ENCODE measurements at regions not wholly inside any gene's neighbourhood (a gene's known extent, or its start where the extent isn't known, plus 50 kb on each side); places are given as distances from the start of the nearest gene placed in this dataset.

GRCh38 chr1:22231068-22231593 is 88.2 kb upstream of the WNT4 start:
- peaks cover 3% of the 10 kb centered on the region; the same call in 1 of the 2 replicates for H3K27me3 ChIP-seq (ENCODE audit: control insufficient read depth, insufficient read depth, low read length)
- no peak for DNase-seq (ENCODE audit: low read depth)
- CTCF ChIA-PET = no interaction called here
- no peaks in the 10 kb centered on the region for H3K36me3 ChIP-seq (ENCODE audit: control insufficient read depth, insufficient read depth, low read length)
- POLR2A ChIA-PET = no interaction called here
- H3K4me3 ChIP-seq (ENCODE audit: low read depth, low read length) = no peak overlapping the region
- TF ChIP-seq CTCF (IDR thresholded peaks at IDR 0.05; ENCODE audit: insufficient read depth, low read depth, low read length) = no peak

GRCh38 chr1:22231995-22232690 is 89.2 kb upstream of the WNT4 start:
- ChIA-PET POLR2A (no interaction called here), CTCF (no interaction called here)
- Histone ChIP-seq H3K36me3 (ENCODE audit: control insufficient read depth, insufficient read depth, low read length) (no peaks in the 10 kb centered on the region), H3K4me3 (ENCODE audit: low read depth, low read length) (no peak overlapping the region), H3K27me3 (ENCODE audit: control insufficient read depth, insufficient read depth, low read length) (peaks cover 3% of the 10 kb centered on the region; the same call in 1 of the 2 replicates)
- DNase-seq (ENCODE audit: low read depth) = no peak
- no peak for TF ChIP-seq CTCF (IDR thresholded peaks at IDR 0.05; ENCODE audit: insufficient read depth, low read depth, low read length)

GRCh38 chr1:22233222-22233621 is 90.3 kb upstream of the WNT4 start:
- H3K4me3 ChIP-seq (ENCODE audit: low read depth, low read length) = no peak overlapping the region
- H3K27me3 ChIP-seq (ENCODE audit: control insufficient read depth, insufficient read depth, low read length) = peaks cover 3% of the 10 kb centered on the region; the same call in 1 of the 2 replicates
- POLR2A ChIA-PET = no interaction called here
- no peak for TF ChIP-seq CTCF (IDR thresholded peaks at IDR 0.05; ENCODE audit: insufficient read depth, low read depth, low read length)
- no peak for DNase-seq (ENCODE audit: low read depth)
- no peaks in the 10 kb centered on the region for H3K36me3 ChIP-seq (ENCODE audit: control insufficient read depth, insufficient read depth, low read length)
- CTCF ChIA-PET = interaction anchor here (1.1 to 2.0 kb wide), 2 partner anchors 24 to 42 kb away, joined by 3 to 4 read pairs; no protein-coding TSS in a partner anchor

- DNase-seq (ENCODE audit: low read depth) = no peak
- CTCF ChIA-PET = interaction anchor here (2.0 kb wide), 1 partner anchor 41 kb away, joined by 4 read pairs; no protein-coding TSS in a partner anchor
- Histone ChIP-seq H3K36me3 (ENCODE audit: control insufficient read depth, insufficient read depth, low read length) (no peaks in the 10 kb centered on the region), H3K4me3 (ENCODE audit: low read depth, low read length) (no peak overlapping the region), H3K27me3 (ENCODE audit: control insufficient read depth, insufficient read depth, low read length) (no peaks in the 10 kb centered on the region; the same call in 1 of the 2 replicates)
- no peak for TF ChIP-seq CTCF (IDR thresholded peaks at IDR 0.05; ENCODE audit: insufficient read depth, low read depth, low read length)
- POLR2A ChIA-PET = no interaction called here
Measured at GRCh38 chr1:22234476-22235030, 91.7 kb upstream of the WNT4 start.

GRCh38 chr1:22236166-22236565 is 93.3 kb upstream of the WNT4 start:
- Histone ChIP-seq H3K27me3 (ENCODE audit: control insufficient read depth, insufficient read depth, low read length) (no peaks in the 10 kb centered on the region; the same call in 1 of the 2 replicates), H3K4me3 (ENCODE audit: low read depth, low read length) (no peak overlapping the region), H3K36me3 (ENCODE audit: control insufficient read depth, insufficient read depth, low read length) (no peaks in the 10 kb centered on the region)
- no peak for DNase-seq (ENCODE audit: low read depth)
- ChIA-PET POLR2A (no interaction called here), CTCF (interaction anchor here (0.8 kb wide), 1 partner anchor 95 kb away, joined by 3 read pairs; no protein-coding TSS in a partner anchor)
- no peak for TF ChIP-seq CTCF (IDR thresholded peaks at IDR 0.05; ENCODE audit: insufficient read depth, low read depth, low read length)

Measured in BJ (cell line).